ENCODE measurements at regions not wholly inside any gene's neighbourhood (a gene's known extent, or its start where the extent isn't known, plus 50 kb on each side); places are given as distances from the start of the nearest gene placed in this dataset.

DNA sequence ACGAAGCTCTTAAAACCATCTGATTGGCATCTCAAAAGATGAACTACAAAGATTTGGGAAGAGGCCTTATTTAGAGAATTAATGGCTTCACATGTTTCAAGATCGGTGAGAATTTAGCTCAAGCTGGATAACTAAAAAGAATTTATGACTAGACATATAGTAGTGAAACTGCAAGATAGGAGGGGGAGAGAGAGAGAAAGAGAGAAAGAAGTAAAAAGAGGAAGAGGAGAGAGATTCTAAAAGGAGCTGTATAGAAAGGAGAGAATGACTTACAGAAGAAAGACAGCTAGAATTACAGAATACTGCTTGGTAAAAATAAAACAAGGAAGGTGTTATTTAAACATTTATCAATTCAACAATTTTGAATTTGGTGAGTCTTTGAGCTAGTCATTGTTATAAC is 592.3 kb downstream of the SH2D4B start:
- intact Hi-C loops (cut with micrococcal nuclease), result no loop called here
- no peak overlapping the region for H3K27ac Mint-ChIP-seq
- H3K9me3 Mint-ChIP-seq, result no peaks in the 10 kb centered on the region
- TF ChIP-seq, protein P1, sequence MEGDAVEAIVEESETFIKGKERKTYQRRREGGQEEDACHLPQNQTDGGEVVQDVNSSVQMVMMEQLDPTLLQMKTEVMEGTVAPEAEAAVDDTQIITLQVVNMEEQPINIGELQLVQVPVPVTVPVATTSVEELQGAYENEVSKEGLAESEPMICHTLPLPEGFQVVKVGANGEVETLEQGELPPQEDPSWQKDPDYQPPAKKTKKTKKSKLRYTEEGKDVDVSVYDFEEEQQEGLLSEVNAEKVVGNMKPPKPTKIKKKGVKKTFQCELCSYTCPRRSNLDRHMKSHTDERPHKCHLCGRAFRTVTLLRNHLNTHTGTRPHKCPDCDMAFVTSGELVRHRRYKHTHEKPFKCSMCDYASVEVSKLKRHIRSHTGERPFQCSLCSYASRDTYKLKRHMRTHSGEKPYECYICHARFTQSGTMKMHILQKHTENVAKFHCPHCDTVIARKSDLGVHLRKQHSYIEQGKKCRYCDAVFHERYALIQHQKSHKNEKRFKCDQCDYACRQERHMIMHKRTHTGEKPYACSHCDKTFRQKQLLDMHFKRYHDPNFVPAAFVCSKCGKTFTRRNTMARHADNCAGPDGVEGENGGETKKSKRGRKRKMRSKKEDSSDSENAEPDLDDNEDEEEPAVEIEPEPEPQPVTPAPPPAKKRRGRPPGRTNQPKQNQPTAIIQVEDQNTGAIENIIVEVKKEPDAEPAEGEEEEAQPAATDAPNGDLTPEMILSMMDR (IDR thresholded peaks at IDR 0.05), result no peak
- CTCF ChIA-PET, result no interaction called here
- no peak overlapping the region for H3K4me3 Mint-ChIP-seq
- no peaks in the 10 kb centered on the region for H3K27me3 Mint-ChIP-seq
- no peaks in the 10 kb centered on the region for H3K36me3 Mint-ChIP-seq (ENCODE audit: low read depth)
- POLR2A ChIA-PET, result no interaction called here
- ATAC-seq (ENCODE audit: low read depth) (no peak), DNase-seq (no peak)
- no peaks in the 10 kb centered on the region for H3K4me1 Mint-ChIP-seq

DNA sequence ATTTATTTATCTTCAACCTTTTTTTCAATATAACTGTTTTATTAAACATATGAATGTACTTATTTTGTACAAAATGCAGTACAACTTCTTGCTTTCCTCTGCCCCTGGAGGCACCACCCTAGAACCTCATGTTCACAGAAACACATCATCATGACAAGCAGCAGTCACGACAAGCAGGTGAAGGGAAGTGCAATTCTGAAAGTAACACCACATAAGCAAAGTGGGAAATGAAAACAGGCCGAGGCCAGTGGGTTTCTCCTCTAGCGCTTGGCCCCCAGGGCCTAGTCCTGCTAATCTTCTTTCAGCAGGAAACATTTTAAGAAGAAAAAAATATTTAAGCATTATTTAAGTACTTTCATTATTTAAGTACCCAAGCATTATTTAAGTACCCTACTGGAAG is 598.1 kb downstream of the SH2D4B start:
- Mint-ChIP-seq H3K27me3 (no peaks in the 10 kb centered on the region), H3K4me3 (no peak overlapping the region), H3K36me3 (ENCODE audit: low read depth) (no peaks in the 10 kb centered on the region), H3K4me1 (no peaks in the 10 kb centered on the region), H3K27ac (no peak overlapping the region), H3K9me3 (no peaks in the 10 kb centered on the region)
- TF ChIP-seq, protein P1 (IDR thresholded peaks at IDR 0.05), result no peak
- ATAC-seq (ENCODE audit: low read depth) (no peak), DNase-seq (no peak)
- POLR2A ChIA-PET, result no interaction called here
- CTCF ChIA-PET, result no interaction called here
- intact Hi-C loops (cut with micrococcal nuclease), result no loop called here

DNA sequence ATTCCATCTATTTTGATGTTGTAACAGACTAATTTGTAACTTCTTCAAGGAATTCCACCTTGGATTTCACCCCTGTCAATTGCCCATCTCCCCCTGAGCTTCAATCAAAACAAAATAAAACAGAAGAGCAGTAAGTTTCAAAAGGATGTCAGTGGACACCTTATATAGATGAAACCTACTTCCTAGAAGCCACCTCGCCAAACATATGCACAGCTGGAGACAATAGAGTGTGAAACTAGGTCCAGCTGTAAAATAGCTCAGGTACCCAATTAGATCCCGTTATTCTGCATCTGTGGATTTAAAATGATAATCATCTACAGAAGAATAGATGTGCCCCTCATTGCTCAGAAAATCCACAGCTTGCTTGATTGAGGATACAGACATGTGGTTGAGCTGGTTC is 598.6 kb downstream of the SH2D4B start:
- intact Hi-C loops (cut with micrococcal nuclease), result no loop called here
- Mint-ChIP-seq H3K4me1 (no peaks in the 10 kb centered on the region), H3K27ac (no peak overlapping the region), H3K27me3 (no peaks in the 10 kb centered on the region), H3K4me3 (no peak overlapping the region), H3K36me3 (ENCODE audit: low read depth) (no peaks in the 10 kb centered on the region), H3K9me3 (no peaks in the 10 kb centered on the region)
- TF ChIP-seq, protein P1 (IDR thresholded peaks at IDR 0.05), result no peak
- no peak for DNase-seq
- no peak for ATAC-seq (ENCODE audit: low read depth)
- ChIA-PET POLR2A (no interaction called here), CTCF (no interaction called here)

DNA sequence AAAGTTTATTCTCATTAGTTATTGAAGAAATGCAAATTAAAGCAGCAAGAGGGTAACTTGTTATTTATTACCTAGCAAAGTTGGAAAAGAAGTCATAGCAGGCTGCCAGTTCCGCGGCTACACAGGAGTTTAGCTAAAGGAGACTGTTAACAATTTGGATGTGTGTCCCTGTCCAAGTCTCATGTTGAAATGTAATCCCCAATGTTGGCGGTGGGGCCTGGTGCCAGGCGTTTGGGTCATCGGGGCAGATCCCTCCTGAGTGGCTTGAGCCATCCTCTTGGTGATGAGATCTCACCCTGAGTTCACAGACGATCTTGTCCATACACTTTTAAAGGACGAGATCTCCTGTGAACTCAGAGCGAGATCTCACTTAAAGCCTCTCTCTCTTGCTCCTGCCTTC is 608.3 kb downstream of the SH2D4B start:
- ATAC-seq (ENCODE audit: low read depth), result no peak
- TF ChIP-seq, protein P1 (IDR thresholded peaks at IDR 0.05), result no peak
- no peaks in the 10 kb centered on the region for H3K4me1 Mint-ChIP-seq
- no peak overlapping the region for H3K27ac Mint-ChIP-seq
- H3K27me3 Mint-ChIP-seq, result no peaks in the 10 kb centered on the region
- ChIA-PET CTCF (no interaction called here), POLR2A (no interaction called here)
- no peaks in the 10 kb centered on the region for H3K36me3 Mint-ChIP-seq (ENCODE audit: low read depth)
- no peak for DNase-seq
- intact Hi-C loops (cut with micrococcal nuclease), result no loop called here
- no peak overlapping the region for H3K4me3 Mint-ChIP-seq
- H3K9me3 Mint-ChIP-seq, result no peaks in the 10 kb centered on the region

DNA sequence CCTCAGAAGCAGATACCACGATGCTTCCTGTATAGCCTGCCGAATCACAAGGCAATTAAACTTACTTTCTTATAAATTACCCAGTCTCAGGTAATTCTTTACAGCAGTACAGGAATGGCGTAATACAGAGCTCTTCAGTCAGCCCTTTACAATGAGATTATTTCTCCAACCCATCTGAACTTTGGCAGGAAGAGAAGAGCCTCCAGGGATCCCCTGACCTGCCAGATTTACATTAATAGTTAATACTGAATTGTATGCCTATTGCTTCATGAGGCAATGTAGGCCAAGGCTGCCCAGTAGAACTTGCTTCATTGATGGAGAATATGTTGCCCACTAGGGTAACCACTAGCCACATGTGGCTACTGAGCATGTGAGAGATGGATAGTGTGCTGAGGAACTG is 608.7 kb downstream of the SH2D4B start:
- DNase-seq, result no peak
- no peaks in the 10 kb centered on the region for H3K36me3 Mint-ChIP-seq (ENCODE audit: low read depth)
- no peaks in the 10 kb centered on the region for H3K4me1 Mint-ChIP-seq
- TF ChIP-seq, protein P1 (IDR thresholded peaks at IDR 0.05), result no peak
- no peak for ATAC-seq (ENCODE audit: low read depth)
- no peaks in the 10 kb centered on the region for H3K27me3 Mint-ChIP-seq
- H3K27ac Mint-ChIP-seq, result no peak overlapping the region
- POLR2A ChIA-PET, result no interaction called here
- no peaks in the 10 kb centered on the region for H3K9me3 Mint-ChIP-seq
- H3K4me3 Mint-ChIP-seq, result no peak overlapping the region
- CTCF ChIA-PET, result no interaction called here
- intact Hi-C loops (cut with micrococcal nuclease), result no loop called here

All from activated B cell treated with CpG ODN at 0.5 μM for 24 hours (primary cell).